Left ventricle myocardium inferior (tissue), 1 donor: ENCODE measurements at regions not wholly inside any gene's neighbourhood (a gene's known extent, or its start where the extent isn't known, plus 50 kb on each side); places are given as distances from the start of the nearest gene placed in this dataset.
"Not testable (repeated sequence)": the region's sequence is repeated elsewhere in the genome, so short reads cannot be mapped to it uniquely, and the experiment has no call there.

Experiments used
- DNase-seq: peaks from one replicate; pipeline ENCODE4 v3.0.0-alpha.2; 2020
- H3K27ac ChIP-seq: fragments of 200-600 bp; replicated peaks from 2 replicates; pipeline ENCODE4 v1.8.0; 2021
- H3K27me3 ChIP-seq: fragments of 200-600 bp; 2 replicates; pipeline ENCODE4 v1.8.0; 2021; ENCODE audit warnings: low read depth
- H3K36me3 ChIP-seq: fragments of 200-600 bp; 2 replicates; pipeline ENCODE4 v1.8.0; 2021
- H3K4me1 ChIP-seq: fragments of 200-600 bp; 2 replicates; pipeline ENCODE4 v1.8.0; 2021
- H3K4me3 ChIP-seq: fragments of 200-600 bp; 2 replicates; pipeline ENCODE4 v1.8.0; 2021; ENCODE audit warnings: mild to moderate bottlenecking, moderate library complexity
- H3K9me3 ChIP-seq: fragments of 200-600 bp; replicated peaks from 2 replicates; pipeline ENCODE4 v1.8.0; 2021
- intact Hi-C: fragments of 100-400 bp; cut with micrococcal nuclease; formaldehyde crosslinking; loops from one replicate; pipeline ENCODE4 v1.11.0; 2022
- TF ChIP-seq, protein P1 (sequence below): fragments of 200-600 bp; IDR thresholded peaks from 2 replicates; pipeline ENCODE4 v1.8.0; 2021; ENCODE audit warnings: antibody characterized with exemption, mild to moderate bottlenecking, borderline replicate concordance
- donor health status: DM: no; HTN: yes; CAD: no; lungs with severe emphysema.

DNA sequence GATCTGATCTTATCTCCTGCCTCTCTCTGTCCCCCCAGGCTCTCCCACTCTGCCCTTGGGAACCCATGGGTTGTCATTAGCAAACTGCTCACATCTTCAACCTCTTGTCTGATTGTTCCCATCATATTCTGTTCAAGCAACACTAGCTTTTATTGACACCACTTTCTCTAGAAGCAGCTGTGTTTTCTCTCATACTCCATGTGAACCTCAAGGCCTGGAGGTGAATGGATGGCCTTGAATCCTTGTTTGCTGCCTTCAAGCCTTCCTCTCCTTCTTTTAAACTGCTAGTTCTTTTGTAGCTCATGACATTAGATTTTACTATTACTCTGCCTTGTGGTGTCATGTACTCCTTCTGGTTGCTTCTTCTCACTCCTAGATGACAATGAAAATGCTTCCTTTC, 149.5 kb upstream of the WDFY3 start:
- Histone ChIP-seq H3K36me3 (no peaks in the 10 kb centered on the region), H3K4me3 (no peak overlapping the region), H3K9me3 (peaks cover 14% of the 10 kb centered on the region), H3K27ac (no peak overlapping the region), H3K4me1 (no peaks in the 10 kb centered on the region), H3K27me3 (no peaks in the 10 kb centered on the region)
- DNase-seq = no peak
- TF ChIP-seq, protein P1, sequence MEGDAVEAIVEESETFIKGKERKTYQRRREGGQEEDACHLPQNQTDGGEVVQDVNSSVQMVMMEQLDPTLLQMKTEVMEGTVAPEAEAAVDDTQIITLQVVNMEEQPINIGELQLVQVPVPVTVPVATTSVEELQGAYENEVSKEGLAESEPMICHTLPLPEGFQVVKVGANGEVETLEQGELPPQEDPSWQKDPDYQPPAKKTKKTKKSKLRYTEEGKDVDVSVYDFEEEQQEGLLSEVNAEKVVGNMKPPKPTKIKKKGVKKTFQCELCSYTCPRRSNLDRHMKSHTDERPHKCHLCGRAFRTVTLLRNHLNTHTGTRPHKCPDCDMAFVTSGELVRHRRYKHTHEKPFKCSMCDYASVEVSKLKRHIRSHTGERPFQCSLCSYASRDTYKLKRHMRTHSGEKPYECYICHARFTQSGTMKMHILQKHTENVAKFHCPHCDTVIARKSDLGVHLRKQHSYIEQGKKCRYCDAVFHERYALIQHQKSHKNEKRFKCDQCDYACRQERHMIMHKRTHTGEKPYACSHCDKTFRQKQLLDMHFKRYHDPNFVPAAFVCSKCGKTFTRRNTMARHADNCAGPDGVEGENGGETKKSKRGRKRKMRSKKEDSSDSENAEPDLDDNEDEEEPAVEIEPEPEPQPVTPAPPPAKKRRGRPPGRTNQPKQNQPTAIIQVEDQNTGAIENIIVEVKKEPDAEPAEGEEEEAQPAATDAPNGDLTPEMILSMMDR = no peak
- intact Hi-C loops = no loop called here

DNA sequence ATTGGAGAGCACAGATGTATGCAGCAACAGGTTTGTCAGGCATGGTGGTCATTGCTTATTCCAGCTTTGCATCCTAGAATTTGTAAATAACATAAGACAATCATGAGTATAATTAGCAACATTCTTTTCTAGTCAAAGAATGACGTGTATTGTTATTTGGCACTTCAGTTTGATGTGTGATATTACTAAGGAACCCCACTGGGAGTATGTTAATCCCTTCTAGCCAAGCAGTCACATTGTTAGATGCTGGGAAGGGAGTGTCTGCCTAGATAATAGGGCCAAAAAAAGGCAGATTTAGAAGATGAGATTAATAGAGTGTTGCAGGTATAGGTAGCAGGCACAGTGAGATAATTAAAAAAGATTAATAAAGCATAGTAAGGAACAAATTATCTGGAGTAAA, 159.2 kb upstream of the WDFY3 start:
- DNase-seq = no peak
- Histone ChIP-seq H3K27ac (peak overlapping the region; percentile 53), H3K4me3 (no peak overlapping the region), H3K36me3 (no peaks in the 10 kb centered on the region), H3K4me1 (peaks cover 8% of the 10 kb centered on the region), H3K27me3 (no peaks in the 10 kb centered on the region), H3K9me3 (no peaks in the 10 kb centered on the region)
- intact Hi-C loops = no loop called here
- TF ChIP-seq, protein P1 = no peak

DNA sequence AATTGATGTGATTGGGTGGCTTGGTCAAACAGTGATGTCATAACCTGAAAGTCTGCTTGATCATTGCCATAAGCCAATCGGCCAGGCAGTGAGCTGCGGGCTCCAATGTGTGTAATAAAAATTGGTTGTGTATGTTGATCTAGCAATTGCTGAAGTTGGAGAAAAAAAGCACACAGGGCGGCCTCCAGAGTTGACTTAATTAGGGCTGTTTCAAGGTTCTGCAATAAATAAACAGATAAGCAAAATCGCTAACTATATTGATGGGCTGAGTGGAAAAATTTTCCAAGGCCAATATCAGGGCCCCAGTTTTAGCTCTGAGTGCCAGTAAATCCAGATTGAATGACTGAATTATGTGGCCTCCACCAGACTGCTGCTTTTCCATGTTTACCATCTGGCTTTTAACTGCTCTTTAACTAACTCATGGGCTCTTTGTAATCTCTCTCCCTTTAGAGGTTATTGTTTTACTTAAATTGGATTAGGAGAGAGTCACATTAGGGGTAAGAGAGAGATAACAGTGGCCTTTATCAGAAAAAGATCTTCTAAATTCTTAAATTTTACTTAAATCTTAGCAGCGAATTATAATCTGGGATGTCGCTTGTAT, 160.6 kb upstream of the WDFY3 start:
- H3K9me3 ChIP-seq = no peaks in the 10 kb centered on the region
- peaks cover 8% of the 10 kb centered on the region for H3K4me1 ChIP-seq
- no peaks in the 10 kb centered on the region for H3K36me3 ChIP-seq
- TF ChIP-seq, protein P1 = no peak
- no peaks in the 10 kb centered on the region for H3K27me3 ChIP-seq
- no peak overlapping the region for H3K27ac ChIP-seq
- intact Hi-C loops = no loop called here
- no peak for DNase-seq
- H3K4me3 ChIP-seq = no peak overlapping the region

GRCh38 chr4:85127653-85128052, 161.2 kb upstream of the WDFY3 start:
- Histone ChIP-seq H3K4me1 (peaks cover 8% of the 10 kb centered on the region), H3K9me3 (no peaks in the 10 kb centered on the region), H3K27me3 (no peaks in the 10 kb centered on the region), H3K4me3 (no peak overlapping the region), H3K27ac (peak overlapping the region; percentile 27), H3K36me3 (no peaks in the 10 kb centered on the region)
- TF ChIP-seq, protein P1 = peak; percentile 45
- intact Hi-C loops = no loop called here
- no peak for DNase-seq

GRCh38 chr4:85128246-85129204, 162.0 kb upstream of the WDFY3 start:
- H3K27me3 ChIP-seq = no peaks in the 10 kb centered on the region
- peak overlapping the region; percentile 65 for H3K27ac ChIP-seq
- H3K4me3 ChIP-seq = no peak overlapping the region
- intact Hi-C loops = no loop called here
- H3K4me1 ChIP-seq = peaks cover 15% of the 10 kb centered on the region
- TF ChIP-seq, protein P1 = no peak
- H3K9me3 ChIP-seq = no peaks in the 10 kb centered on the region
- DNase-seq = no peak
- H3K36me3 ChIP-seq = no peaks in the 10 kb centered on the region

DNA sequence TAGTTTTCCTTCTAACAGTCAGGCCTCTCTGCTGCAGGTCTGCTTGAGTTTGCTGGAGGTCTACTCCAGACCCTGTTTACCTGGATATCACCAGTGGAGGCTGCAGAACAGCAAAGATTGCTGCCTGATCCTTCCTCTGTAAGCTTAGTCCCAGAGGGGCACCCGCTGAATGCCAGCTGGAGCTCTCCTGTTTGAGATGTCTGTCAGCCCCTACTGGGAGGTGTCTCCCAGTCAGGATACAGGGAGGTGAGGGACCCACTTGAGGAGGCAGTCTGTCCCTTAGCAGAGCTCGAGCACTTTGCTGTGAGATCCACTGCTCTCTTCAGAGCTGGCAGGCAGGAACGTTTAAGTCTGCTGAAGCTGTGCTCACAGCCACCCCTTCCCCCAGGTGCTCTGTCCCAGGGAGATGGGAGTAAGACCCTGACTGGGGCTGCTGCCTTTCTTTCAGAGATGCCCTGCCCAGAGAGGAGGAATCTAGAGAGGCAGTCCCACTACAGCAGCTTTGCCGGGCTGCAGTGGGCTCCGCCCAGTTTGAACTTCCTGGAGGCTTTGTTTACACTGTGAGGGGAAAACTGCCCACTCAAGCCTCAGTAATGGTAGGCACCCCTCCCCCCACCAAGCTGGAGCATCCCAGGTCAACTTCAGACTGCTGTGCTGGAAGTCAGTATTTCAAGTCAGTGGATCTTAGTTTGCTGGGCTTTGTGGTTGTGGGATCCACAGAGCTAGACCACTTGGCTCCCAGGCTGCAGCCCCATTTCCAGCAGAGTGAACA, 163.1 kb upstream of the WDFY3 start:
- DNase-seq = peak; percentile 20

More for the DNA sequence above, 163.1 kb upstream of the WDFY3 start:
- peaks cover 15% of the 10 kb centered on the region for H3K4me1 ChIP-seq
- H3K36me3 ChIP-seq, H3K27me3 ChIP-seq, intact Hi-C loops, H3K9me3 ChIP-seq, H3K4me3 ChIP-seq: not testable (repeated sequence)
- peak overlapping the region; percentile 65 for H3K27ac ChIP-seq
